ENCODE measurements at regions not wholly inside any gene's neighbourhood (a gene's known extent, or its start where the extent isn't known, plus 50 kb on each side); places are given as distances from the start of the nearest gene placed in this dataset.

GRCh38 chr10:61822096-61822495 lies 79.4 kb upstream of the ARID5B start:
- Histone ChIP-seq H3K27me3 (ENCODE audit: insufficient read depth, low read length) (no peaks in the 10 kb centered on the region; the same call in 1 of the 2 replicates), H4K5ac (ENCODE audit: insufficient read length, low read depth, low read length) (no peak overlapping the region), H2BK120ac (ENCODE audit: low read depth, low read length, poor library complexity, severe bottlenecking) (no peak overlapping the region), H2AK5ac (ENCODE audit: insufficient read length, low read length) (no peak overlapping the region), H2BK20ac (ENCODE audit: low read depth, low read length, poor library complexity, severe bottlenecking) (no peak overlapping the region), H3K4ac (ENCODE audit: low read depth, low read length) (no peak overlapping the region), H2AFZ (ENCODE audit: low read length) (no peak overlapping the region), H3K23ac (ENCODE audit: insufficient read length, low read depth, low read length) (no peak overlapping the region), H3K79me2 (ENCODE audit: insufficient read depth, low read length) (no peaks in the 10 kb centered on the region), H3K23me2 (ENCODE audit: insufficient read length, low read depth, low read length, poor library complexity, severe bottlenecking) (no peaks in the 10 kb centered on the region), H3K56ac (ENCODE audit: insufficient read length, low read depth, low read length) (no peak overlapping the region), H2BK5ac (ENCODE audit: insufficient read length, low read length) (no peak overlapping the region), H4K91ac (ENCODE audit: insufficient read length, low read depth, low read length) (no peak overlapping the region), H3K4me1 (ENCODE audit: insufficient read depth, low read length) (no peaks in the 10 kb centered on the region), H2BK15ac (ENCODE audit: low read depth, low read length) (no peak overlapping the region), H3K18ac (ENCODE audit: insufficient read length, low read depth, low read length) (no peak overlapping the region), H3K14ac (ENCODE audit: insufficient read depth, low read length) (no peak overlapping the region), H4K20me1 (ENCODE audit: control insufficient read depth, insufficient read depth, insufficient read length) (no peaks in the 10 kb centered on the region), H3K79me1 (ENCODE audit: insufficient read depth, low read depth, low read length, poor library complexity, severe bottlenecking) (no peaks in the 10 kb centered on the region), H4K8ac (replicated peaks; ENCODE audit: insufficient read length, low read depth, low read length) (no peak overlapping the region), H3K9ac (ENCODE audit: extremely low read depth, insufficient read length, low read length) (no peak overlapping the region), H3K4me2 (ENCODE audit: insufficient read depth, insufficient read length, low read length) (no peak overlapping the region), H3K9me3 (ENCODE audit: control insufficient read depth, low read depth, low read length) (no peaks in the 10 kb centered on the region), H2BK12ac (ENCODE audit: insufficient read length, low read depth, low read length) (no peak overlapping the region), H3T11ph (ENCODE audit: low read length) (no peak overlapping the region), H3K27ac (ENCODE audit: insufficient read length, low read depth, low read length) (no peak overlapping the region)
- no peaks in the 10 kb centered on the region; a peak in 1 of 5 replicates for H3K9me3 Mint-ChIP-seq
- H3K4me3 Mint-ChIP-seq, result no peak overlapping the region; a peak in 1 of 5 replicates
- no peak for TF ChIP-seq CTCF (conservative IDR thresholded peaks at IDR 0.05)
- peaks cover 7 to 9% of the 10 kb centered on the region in 2 experiments for H3K4me1 Mint-ChIP-seq
- H3K27ac Mint-ChIP-seq, result no peak overlapping the region
- no peak for DNase-seq
- no CpG with 5 or more reads among the region's 1 CpG for WGBS (ENCODE audit: extremely low coverage, insufficient read length, low lambda C conversion rate)
- H3K27me3 Mint-ChIP-seq (ENCODE audit: low read depth), result peaks cover 7% of the 10 kb centered on the region
- no peaks in the 10 kb centered on the region for H3K36me3 Mint-ChIP-seq (ENCODE audit: insufficient read depth in 1 of 3, low read depth in 3 of 3)
